SK-N-SH treated with all-trans-retinoic acid at 6 μM for 48 hours (cell line): ENCODE measurements at regions not wholly inside any gene's neighbourhood (a gene's known extent, or its start where the extent isn't known, plus 50 kb on each side); places are given as distances from the start of the nearest gene placed in this dataset.

Experiments used
- ATAC-seq: fragments of 200-7000 bp; cut with Tn5 transposase; 3 replicates; pipeline ENCODE4 v1.9.1; 2020; ENCODE audit warnings: mild to moderate bottlenecking, moderate library complexity
- ARNTL ChIP-seq: fragments of 450-650 bp; formaldehyde crosslinking; IDR thresholded peaks from 2 replicates; pipeline ENCODE4 v1.5.0; 2020; ENCODE audit warnings: low read depth, mild to moderate bottlenecking, moderate library complexity, borderline replicate concordance
- BACH2 ChIP-seq: fragments of 250-450 bp; sonication (Bioruptor Pico); IDR thresholded peaks from 2 replicates; pipeline ENCODE4 v1.9.0; 2021; ENCODE audit warnings: mild to moderate bottlenecking, borderline replicate concordance
- CREB5 ChIP-seq: fragments of 250-450 bp; sonication (Bioruptor Pico); IDR thresholded peaks from 2 replicates; pipeline ENCODE4 v1.5.1; 2020; ENCODE audit warnings: low read depth, mild to moderate bottlenecking, moderate library complexity
- CSDC2 ChIP-seq: fragments of 250-450 bp; sonication (Bioruptor Pico); IDR thresholded peaks from 2 replicates; pipeline ENCODE4 v1.5.0; 2020; ENCODE audit warnings: mild to moderate bottlenecking, moderate library complexity
- CSRNP3 ChIP-seq: fragments of 250-450 bp; sonication (Bioruptor Pico); IDR thresholded peaks from 2 replicates; pipeline ENCODE4 v1.5.1; 2021; ENCODE audit warnings: mild to moderate bottlenecking, moderate library complexity
- ESRRG ChIP-seq: fragments of 250-450 bp; sonication (Bioruptor Pico); IDR thresholded peaks from 2 replicates; pipeline ENCODE4 v1.6.1; 2021; ENCODE audit warnings: mild to moderate bottlenecking
- OSR1 ChIP-seq: fragments of 250-450 bp; sonication (Bioruptor Pico); IDR thresholded peaks from 2 replicates; pipeline ENCODE4 v1.8.0; 2022; ENCODE audit warnings: moderate library complexity, mild to moderate bottlenecking, inconsistent platforms
- POU6F1 ChIP-seq: fragments of 250-450 bp; sonication (Bioruptor Pico); IDR thresholded peaks from 2 replicates; pipeline ENCODE4 v1.8.0; 2021; ENCODE audit warnings: low read depth, mild to moderate bottlenecking, moderate library complexity, borderline replicate concordance
- PPARA ChIP-seq: fragments of 250-450 bp; sonication (Bioruptor Pico); IDR thresholded peaks from 2 replicates; pipeline ENCODE4 v1.5.0; 2020; ENCODE audit warnings: mild to moderate bottlenecking, borderline replicate concordance
- SNAI2 ChIP-seq: fragments of 250-450 bp; sonication (Bioruptor Pico); IDR thresholded peaks from 2 replicates; pipeline ENCODE4 v1.5.0; 2020; ENCODE audit warnings: mild to moderate bottlenecking, moderate library complexity
- TOX ChIP-seq: fragments of 250-450 bp; sonication (Bioruptor Pico); IDR thresholded peaks from 2 replicates; pipeline ENCODE4 v1.8.0; 2021; ENCODE audit warnings: mild to moderate bottlenecking, moderate library complexity, borderline replicate concordance
- TSHZ2 ChIP-seq: fragments of 250-450 bp; sonication (Bioruptor Pico); IDR thresholded peaks from 2 replicates; pipeline ENCODE4 v1.5.0; 2020; ENCODE audit warnings: mild to moderate bottlenecking, moderate library complexity
- ZC3H10 ChIP-seq: fragments of 250-450 bp; sonication (Bioruptor Pico); IDR thresholded peaks from 2 replicates; pipeline ENCODE4 v1.5.1; 2021; ENCODE audit warnings: mild to moderate bottlenecking, moderate library complexity
- ZFP3 ChIP-seq: fragments of 250-450 bp; sonication (Bioruptor Pico); IDR thresholded peaks from 2 replicates; pipeline ENCODE4 v1.5.0; 2020; ENCODE audit warnings: mild to moderate bottlenecking, moderate library complexity
- ZNF565 ChIP-seq: fragments of 450-650 bp; formaldehyde crosslinking; conservative IDR thresholded peaks from 2 replicates; pipeline ENCODE4 v1.5.0; 2020; ENCODE audit warnings: low read depth, mild to moderate bottlenecking, moderate library complexity
- ZNF70 ChIP-seq: fragments of 450-650 bp; formaldehyde crosslinking; IDR thresholded peaks from 2 replicates; pipeline ENCODE4 v1.5.0; 2020; ENCODE audit warnings: mild to moderate bottlenecking, moderate library complexity
- ZNF8 ChIP-seq: fragments of 450-650 bp; formaldehyde crosslinking; IDR thresholded peaks from 2 replicates; pipeline ENCODE4 v1.5.0; 2020; ENCODE audit warnings: mild to moderate bottlenecking, moderate library complexity

GRCh38 chr13:44887515-44887914 lies 101.8 kb downstream of the NUFIP1 start:
- ATAC-seq = no peak
- TF ChIP-seq BACH2 (CRISPR knock-in tag) = no peak
- TF ChIP-seq TOX (CRISPR knock-in tag) = no peak
- no peak for TF ChIP-seq SNAI2 (CRISPR knock-in tag)
- TF ChIP-seq ZNF70 (CRISPR knock-in tag) = no peak
- no peak for TF ChIP-seq PPARA (CRISPR knock-in tag)
- no peak for TF ChIP-seq ZNF8 (CRISPR knock-in tag)

- ATAC-seq = peak; percentile 47; the same call in 2 of the 3 replicates
Observed at GRCh38 chr13:44884076-44884729, 105.1 kb downstream of the NUFIP1 start.

GRCh38 chr13:44879452-44880058 lies 109.7 kb downstream of the NUFIP1 start:
- ATAC-seq = peak; percentile 59
- TF ChIP-seq ZC3H10 (CRISPR knock-in tag) (no peak), POU6F1 (CRISPR knock-in tag) (no peak), CSRNP3 (CRISPR knock-in tag) (no peak), ARNTL (CRISPR knock-in tag) (no peak), SNAI2 (CRISPR knock-in tag) (no peak), ZFP3 (CRISPR knock-in tag) (no peak), PPARA (CRISPR knock-in tag) (no peak), ZNF565 (CRISPR knock-in tag) (no peak), CSDC2 (CRISPR knock-in tag) (no peak), TSHZ2 (no peak), CREB5 (CRISPR knock-in tag) (no peak), ESRRG (CRISPR knock-in tag) (no peak)

More at GRCh38 chr13:44884076-44884729, 105.1 kb downstream of the NUFIP1 start:
- TF ChIP-seq CSRNP3 (CRISPR knock-in tag) (no peak), PPARA (CRISPR knock-in tag) (no peak)
- TF ChIP-seq, all 23 proteins: peak for 0

GRCh38 chr13:44876782-44877324 lies 112.4 kb downstream of the NUFIP1 start:
- TF ChIP-seq CREB5 (CRISPR knock-in tag) (no peak), PPARA (CRISPR knock-in tag) (no peak), OSR1 (CRISPR knock-in tag) (no peak), BACH2 (CRISPR knock-in tag) (no peak), CSRNP3 (CRISPR knock-in tag) (no peak), ZNF8 (CRISPR knock-in tag) (no peak)
- TF ChIP-seq, all 23 proteins: peak for 0
- no peak for ATAC-seq
